GM21786 (cell line): ENCODE measurements at regions not wholly inside any gene's neighbourhood (a gene's known extent, or its start where the extent isn't known, plus 50 kb on each side); places are given as distances from the start of the nearest gene placed in this dataset.

ENCODE experiments used
- ATAC-seq: cut with Tn5 transposase; IDR thresholded peaks from one replicate; pipeline ENCODE4 v1.9.1; 2021; ENCODE audit not compliant: unreplicated experiment

- no peak for ATAC-seq
Measured at GRCh38 chr7:46011059-46011458, 90.0 kb upstream of the IGFBP3 start.

- ATAC-seq = no peak
Measured at GRCh38 chr7:46009211-46009610, 88.1 kb upstream of the IGFBP3 start.

- no peak for ATAC-seq
Measured at GRCh38 chr7:46007990-46008643, 87.0 kb upstream of the IGFBP3 start.

- ATAC-seq = no peak
Measured at GRCh38 chr7:46007194-46007593, 86.1 kb upstream of the IGFBP3 start.

GRCh38 chr7:46006723-46007122 lies 85.7 kb upstream of the IGFBP3 start:
- ATAC-seq = no peak

GRCh38 chr7:46006212-46006611 lies 85.1 kb upstream of the IGFBP3 start:
- ATAC-seq = no peak

GRCh38 chr7:46004965-46005364 lies 83.9 kb upstream of the IGFBP3 start:
- no peak for ATAC-seq

GRCh38 chr7:46003896-46004875 lies 83.1 kb upstream of the IGFBP3 start:
- no peak for ATAC-seq

GRCh38 chr7:46003161-46003560 lies 82.1 kb upstream of the IGFBP3 start:
- no peak for ATAC-seq

- ATAC-seq = no peak
Measured at GRCh38 chr7:46000513-46000912, 79.4 kb upstream of the IGFBP3 start.

GRCh38 chr7:45999541-45999940 lies 78.5 kb upstream of the IGFBP3 start:
- ATAC-seq = no peak

- no peak for ATAC-seq
Measured at GRCh38 chr7:45998506-45998905, 77.4 kb upstream of the IGFBP3 start.

- ATAC-seq = no peak
Measured at GRCh38 chr7:45993621-45994020, 72.5 kb upstream of the IGFBP3 start.

- ATAC-seq = no peak
Measured at GRCh38 chr7:45992826-45993225, 71.8 kb upstream of the IGFBP3 start.

GRCh38 chr7:45990276-45990675 lies 69.2 kb upstream of the IGFBP3 start:
- no peak for ATAC-seq

GRCh38 chr7:45988405-45989057 lies 67.5 kb upstream of the IGFBP3 start:
- no peak for ATAC-seq

GRCh38 chr7:45987521-45988290 lies 66.6 kb upstream of the IGFBP3 start:
- ATAC-seq = no peak

- ATAC-seq = no peak
Measured at GRCh38 chr7:45986355-45987298, 65.6 kb upstream of the IGFBP3 start.

GRCh38 chr7:45985902-45986301 lies 64.8 kb upstream of the IGFBP3 start:
- ATAC-seq = no peak
